Hippocampal formation (tissue), 2 donors: ENCODE measurements at regions not wholly inside any gene's neighbourhood (a gene's known extent, or its start where the extent isn't known, plus 50 kb on each side); places are given as distances from the start of the nearest gene placed in this dataset.
"Not testable (repeated sequence)": the region's sequence is repeated elsewhere in the genome, so short reads cannot be mapped to it uniquely, and the experiment has no call there.

Experiments used
- DNase-seq, 2 donors: peaks; one replicate each; lab custom pipeline; 2025; lab: John Stamatoyannopoulos, UW

DNA sequence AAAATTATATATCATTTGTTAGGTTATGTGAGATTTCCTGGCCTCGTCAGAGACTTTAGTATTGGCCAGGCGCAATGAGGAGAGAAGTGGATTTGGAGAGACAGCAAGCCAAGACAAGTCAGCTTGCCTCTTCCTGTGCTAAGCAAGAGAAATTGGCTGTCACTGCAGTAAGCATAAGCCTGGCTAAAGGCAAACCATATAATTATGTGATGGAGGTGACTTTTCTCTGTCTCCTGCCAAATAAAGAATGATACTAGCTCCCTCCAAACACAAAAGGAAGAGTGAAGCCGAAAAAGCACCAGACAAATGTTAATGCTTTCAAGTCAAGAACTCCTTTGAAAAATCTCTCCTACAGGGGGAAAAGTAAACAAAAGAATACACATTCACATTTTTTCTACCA is 2246.0 kb downstream of the ARAP2 start:
- DNase-seq, result no peak

DNA sequence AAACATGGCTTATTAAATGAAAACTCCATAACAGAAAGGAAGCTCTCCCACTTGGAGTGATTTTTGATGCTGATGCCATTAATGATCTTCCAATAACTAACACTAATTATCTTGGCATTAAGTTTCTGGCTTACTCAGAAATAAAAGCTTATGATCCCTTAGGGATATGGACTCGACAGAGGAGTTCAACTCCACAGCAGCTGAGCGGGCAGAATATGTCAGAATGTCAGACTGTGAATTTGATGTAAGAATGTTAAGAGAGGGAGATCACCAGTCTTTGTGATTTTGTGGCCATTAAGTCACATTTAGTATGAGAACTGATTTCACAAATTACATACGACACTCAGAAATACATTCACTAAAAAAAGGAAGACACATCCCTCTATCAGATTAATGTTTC is 2244.0 kb downstream of the ARAP2 start:
- no peak for DNase-seq

DNA sequence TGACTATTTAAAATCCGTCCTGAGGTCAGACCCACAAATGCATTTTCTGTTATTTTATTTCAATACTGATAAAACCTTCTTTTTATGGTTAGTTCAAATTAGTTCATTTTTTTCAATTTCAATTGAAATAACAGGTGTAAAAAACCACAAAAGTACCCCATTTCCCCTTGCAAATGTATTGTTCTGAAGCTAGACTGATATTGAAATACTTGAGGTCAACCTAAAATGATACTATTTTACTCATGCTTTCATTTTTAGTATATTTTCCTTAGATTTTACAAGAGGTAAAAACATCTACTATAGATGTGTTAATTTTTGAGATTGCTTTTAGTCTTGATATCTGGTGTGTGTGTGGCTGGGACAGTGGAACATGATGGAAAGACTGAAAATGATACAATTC is 2237.8 kb downstream of the ARAP2 start:
- not testable (repeated sequence) for DNase-seq

DNA sequence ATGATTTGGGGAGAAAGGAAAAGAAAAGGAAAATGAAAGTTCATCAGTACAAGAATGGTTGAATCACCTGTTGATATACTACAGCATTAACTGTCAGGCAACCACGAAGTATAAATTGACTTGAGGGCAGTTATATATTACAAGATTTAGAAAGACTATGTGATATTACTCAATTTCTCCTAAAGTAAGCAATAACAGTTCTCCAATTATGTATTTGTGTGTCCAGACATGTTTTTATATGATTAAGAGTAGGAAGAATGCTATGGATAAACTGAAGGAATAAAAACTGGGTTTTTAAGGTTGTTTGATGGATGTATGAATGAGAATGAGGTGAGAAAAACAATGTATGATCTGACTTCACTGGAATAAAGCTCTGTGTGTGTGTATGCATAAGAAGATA is 2234.4 kb downstream of the ARAP2 start:
- DNase-seq, result no peak

DNA sequence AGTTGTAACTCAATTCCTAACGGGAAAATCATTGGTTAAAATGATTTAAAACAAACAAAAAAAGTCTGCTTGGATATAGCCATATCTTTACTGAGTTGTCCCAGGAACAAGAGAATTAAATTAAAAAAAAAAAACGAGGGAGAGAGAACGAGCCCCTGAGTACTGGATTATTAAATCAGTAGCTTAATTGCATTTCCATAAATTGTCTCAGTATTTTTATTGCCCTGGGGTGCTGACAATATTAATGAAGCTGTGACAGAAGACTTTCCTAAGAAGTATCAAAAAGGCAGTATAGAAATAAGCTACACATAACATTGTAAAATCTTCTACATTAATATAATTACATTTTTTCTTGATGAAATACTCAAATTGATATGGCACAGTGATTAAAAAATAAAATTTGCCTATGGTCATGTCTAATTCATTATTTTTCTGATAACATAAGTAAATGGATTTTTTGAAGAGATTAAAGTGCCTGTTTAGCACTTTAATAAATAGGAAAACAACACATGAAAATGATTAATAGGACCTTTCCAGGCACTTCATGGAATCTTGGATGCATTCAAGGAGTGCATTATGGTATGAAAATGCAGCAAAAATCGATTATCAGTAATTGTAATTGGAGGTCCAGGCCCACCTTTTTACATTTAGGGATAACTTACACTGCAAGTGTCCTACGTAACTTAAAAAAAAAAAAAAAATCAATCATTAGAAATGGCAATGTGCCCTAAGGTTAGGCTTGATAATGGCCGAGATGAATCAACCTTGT is 2233.4 kb downstream of the ARAP2 start:
- no peak for DNase-seq

DNA sequence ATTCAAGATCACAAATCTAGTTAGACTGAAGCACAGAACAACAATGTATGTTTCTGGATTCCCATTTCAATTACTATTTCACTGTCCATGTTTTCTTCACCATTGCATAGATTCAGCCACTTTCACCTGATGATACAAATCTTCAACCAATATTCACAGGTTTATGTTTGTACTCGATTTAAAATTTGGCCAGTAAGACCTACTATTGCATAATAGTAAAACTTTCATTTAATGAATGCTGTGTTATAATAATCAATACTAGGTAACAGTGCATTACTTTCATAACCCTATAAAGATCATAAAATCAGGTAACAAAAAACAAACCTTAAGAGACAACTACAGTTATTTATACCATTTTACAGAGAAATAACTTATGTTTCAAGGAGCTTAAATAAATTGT is 2209.1 kb downstream of the ARAP2 start:
- DNase-seq, result no peak

DNA sequence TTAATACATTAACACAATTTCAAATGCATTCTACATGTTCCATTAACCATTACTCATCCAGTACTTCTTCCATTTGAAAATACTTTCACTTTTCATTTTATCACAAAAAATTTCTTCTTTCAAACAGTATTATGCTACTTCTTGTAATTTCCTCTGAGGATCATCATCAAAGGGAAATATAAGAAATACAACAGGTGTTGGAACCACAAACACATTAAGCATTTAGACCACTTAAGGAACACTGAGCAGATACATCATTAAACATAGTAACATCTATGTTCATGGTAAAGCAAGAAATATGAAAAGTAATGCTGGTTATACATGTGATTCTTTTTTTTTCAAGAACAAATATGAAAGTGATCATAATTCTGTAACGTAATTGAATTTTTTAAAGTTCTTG is 2207.0 kb downstream of the ARAP2 start:
- DNase-seq, result no peak

DNA sequence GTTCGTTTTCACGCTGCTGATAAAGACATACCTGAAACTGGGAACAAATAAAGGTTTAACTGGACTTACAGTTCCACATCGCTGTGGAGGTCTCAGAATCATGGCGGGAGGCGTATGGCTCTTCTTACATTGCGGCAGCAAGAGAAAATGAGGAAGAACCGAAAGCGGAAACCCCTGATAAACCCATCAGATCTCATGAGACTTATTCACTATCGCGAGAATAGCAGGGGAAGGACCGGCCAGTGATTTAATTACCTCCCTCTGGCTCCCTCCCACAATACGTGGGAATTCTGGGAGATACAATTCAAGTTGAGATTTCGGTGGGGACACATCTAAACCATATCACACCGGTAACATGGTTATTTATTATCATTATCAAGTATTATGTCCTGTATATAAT is 2204.5 kb downstream of the ARAP2 start:
- no peak for DNase-seq

DNA sequence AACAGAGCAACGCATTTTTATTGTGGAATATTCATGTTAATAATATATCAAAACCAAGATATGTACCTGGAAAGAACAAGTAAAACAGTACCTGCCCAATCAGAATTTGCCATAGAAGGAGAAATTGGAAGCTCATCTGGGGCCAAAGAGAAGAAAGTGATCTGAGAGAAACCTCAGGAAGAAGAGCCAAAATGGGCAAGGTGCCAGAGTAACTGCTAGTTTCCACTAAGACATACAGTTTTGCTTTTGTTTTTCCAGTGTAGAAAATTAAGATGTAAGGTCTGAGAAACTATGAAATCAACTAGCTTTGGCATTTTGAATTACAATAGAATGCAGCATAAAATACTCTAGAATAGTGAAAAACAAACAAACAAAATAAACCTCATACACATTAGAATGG is 2201.2 kb downstream of the ARAP2 start:
- no peak for DNase-seq

DNA sequence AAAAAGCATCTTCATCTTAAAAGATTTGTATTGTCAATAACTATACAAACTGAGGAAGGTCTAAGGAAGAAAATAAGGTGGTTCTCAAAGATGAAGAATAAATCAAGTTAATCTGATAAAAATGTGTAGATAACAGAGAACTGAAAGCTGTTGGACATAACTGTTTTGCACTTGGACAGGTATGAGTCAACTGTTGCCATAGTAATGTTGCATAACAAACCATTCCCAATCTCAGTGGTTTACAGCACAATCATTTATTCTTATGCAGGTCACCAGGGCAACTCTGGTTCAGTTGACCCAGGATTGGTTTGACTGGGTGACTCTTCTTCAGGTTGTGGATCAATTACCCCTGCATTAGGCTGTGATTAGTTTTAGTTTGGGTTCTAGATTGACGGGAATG is 2197.7 kb downstream of the ARAP2 start:
- DNase-seq, result no peak

DNA sequence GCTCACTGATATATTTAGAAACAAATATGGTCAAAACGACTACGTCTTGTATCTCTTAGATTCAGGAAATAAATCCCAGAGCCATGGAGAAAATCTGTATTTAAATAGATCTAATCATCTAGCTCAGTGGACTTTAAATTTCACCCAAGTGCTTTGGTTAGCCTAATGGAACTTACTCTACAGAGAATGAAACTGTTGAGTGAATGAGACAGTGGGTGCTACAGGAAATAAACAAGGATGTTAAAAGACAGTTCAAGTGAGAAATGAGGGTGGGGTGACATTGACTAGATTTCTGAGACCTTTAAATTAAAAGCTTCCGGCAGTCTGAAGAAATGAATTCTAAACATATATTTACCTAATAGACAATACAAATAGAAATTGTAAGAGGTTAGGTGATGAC is 2197.0 kb downstream of the ARAP2 start:
- DNase-seq, result no peak

DNA sequence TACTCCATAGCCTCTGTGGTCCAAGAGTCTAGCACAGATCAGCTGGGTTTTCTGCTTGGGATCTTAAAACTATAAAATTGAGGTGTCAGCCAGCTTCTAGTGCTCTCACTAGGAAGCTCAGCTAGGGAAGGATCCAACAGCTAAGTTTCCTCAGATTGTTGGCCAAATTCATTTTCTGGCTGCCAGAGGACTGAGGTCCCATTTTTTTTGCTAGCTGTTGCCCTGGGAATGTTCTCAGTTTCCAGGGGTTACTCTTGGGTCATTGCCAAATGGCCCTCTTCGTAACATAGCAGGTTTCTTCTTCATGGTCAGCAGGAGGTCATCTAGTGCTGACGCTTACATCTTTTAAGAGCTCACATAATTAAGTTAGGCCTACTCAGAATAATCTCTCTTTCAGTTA is 2178.2 kb downstream of the ARAP2 start:
- DNase-seq, result no peak

DNA sequence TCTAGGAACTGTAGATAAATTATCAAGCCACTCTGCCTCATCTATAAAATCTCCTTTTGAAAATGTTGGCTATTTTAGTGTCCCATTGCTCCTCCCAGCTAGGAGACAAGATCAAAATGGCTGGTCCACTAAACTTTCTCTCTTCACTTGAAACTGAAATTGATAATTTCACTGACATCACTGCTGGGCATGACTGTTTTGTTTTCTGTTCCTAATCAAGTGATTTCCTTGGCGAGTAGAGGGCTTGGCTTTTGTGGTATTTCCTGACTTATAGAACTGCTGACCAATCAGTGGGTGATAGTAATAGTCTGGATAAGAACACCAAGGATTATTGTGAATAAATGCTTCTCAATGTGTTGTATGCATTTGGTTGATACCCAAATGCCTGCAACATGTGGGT is 2152.9 kb downstream of the ARAP2 start:
- no peak for DNase-seq

DNA sequence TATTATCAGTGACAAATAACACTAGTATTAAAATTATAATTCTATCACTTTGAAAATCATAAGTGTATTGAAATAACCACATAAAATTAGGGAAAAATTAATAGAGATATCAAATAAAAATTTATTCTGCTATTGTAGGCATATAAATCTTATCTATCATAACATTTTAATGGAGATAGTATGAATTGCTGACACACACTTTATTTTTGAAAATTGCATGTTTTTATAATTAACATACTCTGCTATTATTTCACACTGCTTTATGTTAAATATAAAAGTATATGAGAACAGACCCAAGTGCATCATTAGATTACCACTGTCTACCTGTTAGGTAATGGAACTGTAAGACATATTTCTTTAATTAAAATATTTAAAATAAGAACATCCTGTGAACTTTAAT is 2150.2 kb downstream of the ARAP2 start:
- no peak for DNase-seq

DNA sequence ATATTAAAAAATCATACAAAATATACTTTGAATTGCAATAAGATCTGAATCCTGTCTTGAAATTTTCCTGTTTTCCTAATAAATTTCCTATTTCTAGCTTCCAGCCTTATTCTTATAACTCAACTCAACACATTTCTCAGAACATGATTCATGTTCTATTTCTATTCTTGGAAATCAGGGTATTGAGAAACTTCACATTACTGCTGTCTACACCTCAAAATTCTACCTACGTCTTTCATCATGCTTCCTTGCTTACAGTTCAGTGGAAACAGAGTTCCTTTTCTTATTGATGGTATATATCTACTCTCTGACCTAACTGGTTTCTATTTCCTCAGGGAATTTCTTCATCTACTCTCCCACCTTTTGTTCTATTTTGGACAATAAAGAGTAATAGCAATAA is 2139.0 kb downstream of the ARAP2 start:
- no peak for DNase-seq

DNA sequence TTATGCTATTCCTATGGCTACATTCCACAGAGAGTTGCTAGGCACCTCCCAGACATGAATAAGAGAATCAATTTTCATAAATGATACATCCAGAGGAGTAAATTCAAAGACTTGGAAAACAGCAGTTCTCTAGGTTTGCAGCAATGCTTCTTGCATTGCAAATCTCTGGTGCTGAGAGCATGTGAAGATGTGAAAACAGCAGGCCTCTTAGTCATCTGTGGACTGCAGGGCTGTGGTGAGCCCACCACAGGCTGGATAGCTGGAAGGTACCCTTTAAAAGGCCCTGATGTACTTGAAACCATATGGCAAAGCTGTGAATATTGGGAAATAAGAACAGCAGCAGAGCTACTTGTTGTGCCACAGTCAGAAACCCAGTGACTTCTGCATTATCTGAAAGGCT is 2135.9 kb downstream of the ARAP2 start:
- DNase-seq, result no peak

DNA sequence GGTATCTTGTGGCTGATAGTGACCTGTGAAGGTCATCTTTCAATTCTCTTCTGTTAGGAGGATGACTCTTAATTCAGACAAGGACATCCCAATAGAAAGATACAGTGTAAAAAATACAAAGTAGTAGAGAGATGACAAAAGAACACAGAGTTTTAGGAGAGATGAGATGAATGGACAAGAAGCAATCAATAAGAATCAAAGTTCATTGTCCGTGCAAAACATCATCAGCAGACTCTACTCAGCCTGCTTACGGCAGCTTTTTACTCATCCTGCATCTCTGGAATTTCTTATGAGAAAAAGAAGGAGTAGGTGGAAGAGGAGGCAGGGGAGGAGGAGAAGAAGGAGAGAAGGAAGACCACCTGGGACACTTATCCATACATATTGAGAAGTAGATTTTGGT is 2131.7 kb downstream of the ARAP2 start:
- no peak for DNase-seq

DNA sequence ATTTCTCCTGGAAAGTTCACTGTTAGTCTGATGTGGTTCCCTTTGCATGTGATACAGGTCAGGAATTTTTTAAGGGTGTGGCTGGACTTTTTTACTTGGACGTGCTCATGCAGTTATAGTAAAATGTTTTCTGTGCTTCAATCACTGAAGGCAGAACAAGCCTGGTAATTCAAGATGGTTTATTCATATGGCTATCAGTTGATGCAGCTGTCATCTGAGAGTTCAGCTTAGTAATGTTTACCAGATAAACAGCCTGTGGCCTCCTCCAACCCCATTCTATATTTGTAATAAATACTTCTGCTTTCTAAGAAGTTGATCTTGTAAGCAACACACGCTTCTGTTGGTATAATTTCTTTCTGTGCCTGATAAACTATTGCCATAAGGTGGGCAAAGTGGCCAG is 2105.9 kb downstream of the ARAP2 start:
- no peak for DNase-seq

DNA sequence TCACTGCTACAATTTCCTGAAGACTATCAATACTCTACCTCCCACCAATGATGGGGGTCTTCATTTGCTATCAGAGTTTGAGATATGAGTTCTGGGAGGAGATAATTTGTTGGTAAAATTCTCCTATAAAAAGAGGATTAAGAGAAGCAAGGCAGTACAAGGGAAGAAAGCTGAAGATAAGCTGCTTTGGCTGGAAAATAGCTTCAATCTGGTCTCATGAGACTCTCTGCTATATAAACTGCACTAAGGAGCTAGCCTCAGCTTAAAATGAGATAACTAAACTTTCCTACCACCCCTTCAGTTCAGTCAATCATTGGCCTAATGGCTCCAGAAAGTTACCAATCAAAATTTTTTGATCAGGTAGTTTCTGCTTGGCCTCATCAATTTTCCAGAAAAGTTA is 2105.0 kb downstream of the ARAP2 start:
- no peak for DNase-seq

DNA sequence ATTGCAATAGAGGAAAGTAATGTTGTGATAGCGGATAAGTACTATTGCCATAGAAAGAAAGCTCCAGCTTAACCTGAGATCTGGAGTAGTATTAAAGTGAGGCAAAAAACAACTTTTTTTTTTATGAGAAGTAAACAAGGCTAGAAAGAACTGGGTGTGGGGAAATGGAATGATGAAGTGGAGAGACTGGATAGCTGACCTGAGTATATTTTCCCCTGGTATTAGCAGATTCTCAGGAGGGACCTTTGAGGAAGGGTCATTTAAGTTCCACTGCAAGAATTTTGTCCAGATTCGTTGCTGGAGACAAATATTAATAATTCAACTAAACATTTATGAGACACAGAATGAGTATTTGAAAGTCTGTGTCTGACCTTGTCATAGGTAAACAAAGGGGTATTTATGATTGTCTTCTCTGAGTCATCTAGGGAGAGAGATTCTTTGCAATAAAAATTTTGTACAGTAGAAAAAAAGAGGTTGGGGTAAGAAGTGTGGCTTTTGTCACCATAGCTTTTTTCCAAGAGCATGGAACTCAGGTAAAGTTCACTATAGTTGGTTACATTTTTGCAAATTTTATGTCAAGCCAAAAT is 2095.9 kb downstream of the ARAP2 start:
- DNase-seq, result no peak

DNA sequence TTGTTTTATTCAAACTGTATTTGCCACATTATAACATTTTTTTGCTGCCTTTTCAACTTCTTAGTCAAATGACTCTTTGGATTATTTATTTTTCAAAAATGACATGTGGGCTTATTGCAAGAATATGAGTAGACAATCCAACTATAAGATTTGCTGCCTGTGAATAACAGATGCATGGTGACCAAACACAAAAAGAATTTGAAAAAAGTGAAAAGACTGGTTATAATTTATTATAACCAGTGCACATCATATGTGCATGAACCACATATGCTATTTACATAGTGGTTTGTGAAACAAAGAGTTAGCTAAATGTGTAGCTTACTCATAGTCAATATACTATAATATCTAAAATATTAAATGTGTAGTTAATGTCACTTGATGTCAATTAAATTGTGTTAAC is 2086.8 kb downstream of the ARAP2 start:
- DNase-seq, result no peak

DNA sequence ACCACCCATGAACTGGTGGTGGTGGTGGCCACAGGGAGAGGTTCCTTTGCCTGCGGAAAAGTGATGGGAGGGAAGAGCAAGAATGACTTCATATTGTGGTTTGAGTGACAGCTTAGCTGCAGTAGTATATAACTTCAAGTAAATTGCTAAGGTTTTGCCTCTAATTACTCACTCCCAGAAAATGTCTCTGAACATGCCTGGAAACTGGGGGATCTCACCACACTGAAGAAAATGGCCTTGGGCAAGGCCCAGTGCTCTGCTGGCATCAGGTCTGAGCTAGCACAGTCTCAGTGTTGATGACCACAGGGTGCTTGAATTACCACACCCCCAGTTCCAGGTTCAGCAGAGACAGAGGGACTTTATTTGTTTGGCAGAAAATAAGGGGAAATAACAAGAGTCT is 2085.4 kb downstream of the ARAP2 start:
- DNase-seq, result no peak

DNA sequence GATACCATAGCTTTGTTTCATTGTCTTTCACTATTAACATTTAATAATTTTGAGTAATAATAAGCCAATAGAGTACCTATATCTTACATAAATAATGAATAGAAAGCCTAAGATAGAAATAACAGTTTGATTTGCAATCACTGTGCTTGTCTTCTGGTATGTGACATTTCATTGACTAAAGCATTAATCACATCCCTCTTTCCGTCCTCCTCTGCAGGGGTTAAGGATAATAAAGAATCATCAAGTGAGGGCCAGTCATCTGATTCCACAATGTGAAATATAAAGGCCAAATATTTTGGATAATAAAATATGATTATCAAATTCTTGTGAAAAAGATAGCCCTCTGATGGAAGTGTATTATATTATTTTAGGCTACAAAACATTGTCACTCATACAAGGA is 2073.4 kb downstream of the ARAP2 start:
- no peak for DNase-seq

DNA sequence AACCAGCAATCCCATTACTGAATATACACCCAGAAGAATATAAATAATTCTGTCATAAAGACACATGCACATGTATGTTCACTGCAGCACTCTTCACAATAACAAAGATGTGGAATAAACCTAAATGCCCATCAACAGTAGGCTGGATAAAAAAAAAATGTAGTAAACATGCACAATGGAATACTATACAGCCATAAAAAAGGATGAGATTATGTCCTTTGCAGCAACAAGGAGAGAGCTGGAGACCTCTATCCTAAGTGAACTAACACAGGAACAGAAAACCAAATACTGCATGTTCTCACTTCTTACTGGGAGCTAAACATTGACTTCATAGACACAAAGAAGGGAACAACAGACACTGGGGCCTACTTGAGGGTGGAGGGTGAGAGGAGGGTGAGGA is 2067.7 kb downstream of the ARAP2 start:
- no peak for DNase-seq
